Hepatocyte (in vitro differentiated cells): ENCODE measurements at regions not wholly inside any gene's neighbourhood (a gene's known extent, or its start where the extent isn't known, plus 50 kb on each side); places are given as distances from the start of the nearest gene placed in this dataset.
"Not testable (repeated sequence)": the region's sequence is repeated elsewhere in the genome, so short reads cannot be mapped to it uniquely, and the experiment has no call there.

ENCODE experiments used
- EZH2 ChIP-seq: fragments of 200-600 bp; sonication (generic); IDR thresholded peaks from 2 replicates; pipeline ENCODE4 v1.6.1; 2016; ENCODE audit warnings: antibody characterized with exemption, mild to moderate bottlenecking, borderline replicate concordance
- EZH2phosphoT487 ChIP-seq: fragments of 200-600 bp; sonication (generic); IDR thresholded peaks from one replicate; pipeline ENCODE4 v1.6.1; 2018; ENCODE audit warnings: antibody characterized with exemption, mild to moderate bottlenecking, low read depth, moderate library complexity; ENCODE audit not compliant: unreplicated experiment, severe bottlenecking
- TF ChIP-seq, protein P1 (sequence below): fragments of 200-600 bp; sonication (generic); IDR thresholded peaks from 2 replicates; pipeline ENCODE4 v1.5.1; 2016; ENCODE audit warnings: antibody characterized with exemption, mild to moderate bottlenecking; ENCODE audit not compliant: poor library complexity

DNA sequence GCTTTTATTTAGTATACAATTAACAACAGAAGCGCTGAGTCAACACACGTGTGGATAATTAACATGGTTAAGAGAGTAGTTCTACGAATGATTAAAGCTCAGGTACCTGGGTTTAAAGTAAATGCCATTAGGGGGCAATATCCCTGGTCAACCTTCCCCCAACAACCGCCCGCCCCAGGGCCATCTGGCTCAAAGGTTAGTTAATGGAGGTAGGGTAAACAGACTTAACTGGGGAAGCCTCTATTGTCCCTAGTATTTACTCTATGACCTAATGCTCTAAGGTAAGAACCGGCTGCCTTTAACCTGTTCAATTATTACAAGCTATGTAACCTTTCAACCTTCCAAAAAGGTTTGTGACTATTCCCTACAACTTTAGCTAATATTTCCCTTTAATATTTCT lies 90.7 kb downstream of the CPXCR1 start:
- TF ChIP-seq, protein P1, sequence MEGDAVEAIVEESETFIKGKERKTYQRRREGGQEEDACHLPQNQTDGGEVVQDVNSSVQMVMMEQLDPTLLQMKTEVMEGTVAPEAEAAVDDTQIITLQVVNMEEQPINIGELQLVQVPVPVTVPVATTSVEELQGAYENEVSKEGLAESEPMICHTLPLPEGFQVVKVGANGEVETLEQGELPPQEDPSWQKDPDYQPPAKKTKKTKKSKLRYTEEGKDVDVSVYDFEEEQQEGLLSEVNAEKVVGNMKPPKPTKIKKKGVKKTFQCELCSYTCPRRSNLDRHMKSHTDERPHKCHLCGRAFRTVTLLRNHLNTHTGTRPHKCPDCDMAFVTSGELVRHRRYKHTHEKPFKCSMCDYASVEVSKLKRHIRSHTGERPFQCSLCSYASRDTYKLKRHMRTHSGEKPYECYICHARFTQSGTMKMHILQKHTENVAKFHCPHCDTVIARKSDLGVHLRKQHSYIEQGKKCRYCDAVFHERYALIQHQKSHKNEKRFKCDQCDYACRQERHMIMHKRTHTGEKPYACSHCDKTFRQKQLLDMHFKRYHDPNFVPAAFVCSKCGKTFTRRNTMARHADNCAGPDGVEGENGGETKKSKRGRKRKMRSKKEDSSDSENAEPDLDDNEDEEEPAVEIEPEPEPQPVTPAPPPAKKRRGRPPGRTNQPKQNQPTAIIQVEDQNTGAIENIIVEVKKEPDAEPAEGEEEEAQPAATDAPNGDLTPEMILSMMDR = not testable (repeated sequence)
- not testable (repeated sequence) for TF ChIP-seq EZH2, EZH2phosphoT487
